Loucy (cell line): ENCODE measurements at regions not wholly inside any gene's neighbourhood (a gene's known extent, or its start where the extent isn't known, plus 50 kb on each side); places are given as distances from the start of the nearest gene placed in this dataset.

Source experiments
- H2AFZ ChIP-seq: fragments of 200-600 bp; sonication (generic); 2 replicates; pipeline ENCODE4 v1.6.0; 2016; ENCODE audit warnings: antibody characterized with exemption, mild to moderate bottlenecking, low read length, moderate library complexity
- H3F3A ChIP-seq: fragments of 200-600 bp; 2 replicates; pipeline ENCODE4 v1.6.0; 2016; ENCODE audit warnings: antibody characterized with exemption, low read depth, mild to moderate bottlenecking
- H3K27me3 ChIP-seq: fragments of 200-600 bp; sonication (generic); 2 replicates; pipeline ENCODE4 v1.6.1; 2014; ENCODE audit warnings: low read length, mild to moderate bottlenecking; ENCODE audit not compliant: insufficient read depth, poor library complexity, severe bottlenecking
- H3K36me3 ChIP-seq: fragments of 200-600 bp; sonication (generic); 2 replicates; pipeline ENCODE4 v1.6.1; 2016; ENCODE audit warnings: low read length; ENCODE audit not compliant: insufficient read depth
- H3K4me1 ChIP-seq: fragments of 200-600 bp; sonication (generic); 2 replicates; pipeline ENCODE4 v1.5.1; 2014; ENCODE audit warnings: low read length, mild to moderate bottlenecking; ENCODE audit not compliant: insufficient read depth, poor library complexity, severe bottlenecking
- H3K4me2 ChIP-seq: fragments of 200-600 bp; sonication (generic); 2 replicates; pipeline ENCODE4 v1.6.0; 2014; ENCODE audit warnings: antibody characterized with exemption, low read length, low read depth, mild to moderate bottlenecking; ENCODE audit not compliant: poor library complexity, severe bottlenecking
- H3K4me3 ChIP-seq: fragments of 200-600 bp; sonication (generic); 2 replicates; pipeline ENCODE4 v1.5.1; 2014; ENCODE audit warnings: low read length, mild to moderate bottlenecking, mixed read lengths; ENCODE audit not compliant: poor library complexity, severe bottlenecking
- H3K79me2 ChIP-seq: fragments of 200-600 bp; sonication (generic); 2 replicates; pipeline ENCODE4 v1.6.1; 2014; ENCODE audit warnings: low read length; ENCODE audit not compliant: insufficient read depth
- H3K9ac ChIP-seq: fragments of 200-600 bp; sonication (generic); 2 replicates; pipeline ENCODE4 v1.6.0; 2014; ENCODE audit warnings: mild to moderate bottlenecking, low read depth, low read length, moderate library complexity; ENCODE audit not compliant: poor library complexity, severe bottlenecking
- H3K9me2 ChIP-seq: fragments of 200-600 bp; sonication (generic); replicated peaks from 2 replicates; pipeline ENCODE4 v1.6.1; 2016; ENCODE audit warnings: low read depth, low read length, mixed read lengths
- H3K9me3 ChIP-seq: fragments of 200-600 bp; sonication (generic); 2 replicates; pipeline ENCODE4 v1.6.1; 2014; ENCODE audit warnings: mild to moderate bottlenecking, antibody characterized with exemption, low read length, low read depth; ENCODE audit not compliant: insufficient read depth
- H4K20me1 ChIP-seq: fragments of 200-600 bp; sonication (generic); 2 replicates; pipeline ENCODE4 v1.6.0; 2014; ENCODE audit warnings: antibody characterized with exemption, low read length, mild to moderate bottlenecking; ENCODE audit not compliant: insufficient read depth, poor library complexity, severe bottlenecking
- CTCF ChIP-seq: fragments of 200-600 bp; sonication (generic); conservative IDR thresholded peaks from 2 replicates; pipeline ENCODE4 v1.5.1; 2014; ENCODE audit warnings: mild to moderate bottlenecking, antibody characterized with exemption, low read length
- EZH2phosphoT487 ChIP-seq: fragments of 200-600 bp; IDR thresholded peaks from 2 replicates; pipeline ENCODE4 v1.6.1; 2018; ENCODE audit warnings: antibody characterized with exemption, mild to moderate bottlenecking, moderate library complexity, borderline replicate concordance

GRCh38 chr4:123943976-123944375 is 547.4 kb downstream of the SPRY1 start:
- Histone ChIP-seq H3K36me3 (no peaks in the 10 kb centered on the region), H3K9me3 (no peaks in the 10 kb centered on the region), H3K4me1 (no peaks in the 10 kb centered on the region), H3K9me2 (no peaks in the 10 kb centered on the region), H3F3A (no peaks in the 10 kb centered on the region), H3K79me2 (no peaks in the 10 kb centered on the region), H3K4me3 (no peak overlapping the region), H3K27me3 (no peaks in the 10 kb centered on the region), H4K20me1 (no peaks in the 10 kb centered on the region), H3K4me2 (no peak overlapping the region), H2AFZ (no peak overlapping the region), H3K9ac (no peak overlapping the region)
- TF ChIP-seq CTCF (no peak), EZH2phosphoT487 (no peak)

DNA sequence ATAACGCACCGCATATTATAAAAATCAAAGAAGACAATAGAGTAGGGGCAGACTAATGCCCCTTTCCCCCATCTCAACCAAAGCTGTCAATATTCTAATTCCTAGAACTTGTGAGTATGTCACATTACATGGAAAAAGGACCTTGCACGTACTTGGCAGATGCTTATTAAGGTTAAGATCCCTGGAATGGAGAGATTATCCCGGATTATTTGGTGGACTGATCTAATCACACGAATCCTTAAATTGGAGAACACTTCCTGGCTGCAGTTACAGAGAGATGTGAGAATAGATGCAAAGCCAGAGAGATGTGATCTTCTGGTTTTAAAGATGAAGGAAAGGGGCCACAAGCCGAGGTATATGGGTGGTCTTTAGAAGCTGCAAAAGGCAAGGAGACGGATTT is 548.7 kb downstream of the SPRY1 start:
- no peaks in the 10 kb centered on the region for H3K4me1 ChIP-seq
- no peak overlapping the region for H3K4me3 ChIP-seq
- no peaks in the 10 kb centered on the region for H3K27me3 ChIP-seq
- no peak overlapping the region for H3K9ac ChIP-seq
- TF ChIP-seq EZH2phosphoT487 (no peak), CTCF (no peak)
- H3K9me2 ChIP-seq, result no peaks in the 10 kb centered on the region
- H2AFZ ChIP-seq, result no peak overlapping the region
- H3K79me2 ChIP-seq, result no peaks in the 10 kb centered on the region
- H3F3A ChIP-seq, result no peaks in the 10 kb centered on the region
- no peaks in the 10 kb centered on the region for H3K9me3 ChIP-seq
- H4K20me1 ChIP-seq, result no peaks in the 10 kb centered on the region
- H3K36me3 ChIP-seq, result no peaks in the 10 kb centered on the region
- no peak overlapping the region for H3K4me2 ChIP-seq

DNA sequence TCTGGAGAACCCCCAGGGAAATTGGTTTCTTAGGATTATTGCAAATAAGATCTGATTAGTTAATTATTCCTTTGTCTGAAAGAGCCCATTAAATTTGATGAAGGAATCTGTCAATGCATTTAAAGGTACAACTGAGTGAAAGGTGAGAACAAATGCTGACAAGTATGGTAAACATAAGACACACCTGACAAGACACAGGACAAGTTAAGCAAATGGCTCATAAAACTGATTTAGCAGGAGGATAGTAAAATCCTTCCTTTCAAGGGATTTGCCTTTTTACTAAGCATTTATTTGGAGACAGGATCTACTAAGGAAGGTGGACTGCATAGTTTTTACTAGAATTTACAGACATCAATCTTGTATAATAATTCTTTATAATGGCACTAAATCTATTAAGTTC is 553.9 kb downstream of the SPRY1 start:
- H3K9me3 ChIP-seq, result no peaks in the 10 kb centered on the region
- H4K20me1 ChIP-seq, result no peaks in the 10 kb centered on the region
- H3K4me3 ChIP-seq, result no peak overlapping the region
- no peaks in the 10 kb centered on the region for H3K4me1 ChIP-seq
- H2AFZ ChIP-seq, result no peak overlapping the region
- no peak overlapping the region for H3K4me2 ChIP-seq
- TF ChIP-seq EZH2phosphoT487 (no peak), CTCF (no peak)
- no peaks in the 10 kb centered on the region for H3F3A ChIP-seq
- no peaks in the 10 kb centered on the region for H3K36me3 ChIP-seq
- no peaks in the 10 kb centered on the region for H3K9me2 ChIP-seq
- no peak overlapping the region for H3K9ac ChIP-seq
- no peaks in the 10 kb centered on the region for H3K79me2 ChIP-seq
- no peaks in the 10 kb centered on the region for H3K27me3 ChIP-seq
